A673 (cell line): ENCODE measurements at regions not wholly inside any gene's neighbourhood (a gene's known extent, or its start where the extent isn't known, plus 50 kb on each side); places are given as distances from the start of the nearest gene placed in this dataset.

Experiments used
- BruUV-seq: library from RNA; stranded (reverse); fragments of 400-500 nt; replicated peaks from 2 replicates; lab custom pipeline; 2021; lab: Mats Ljungman, UMichigan
- CTCF ChIA-PET: fragments of 300-600 bp; sonication (Branson Sonifier 250); formaldehyde crosslinking; loops from one replicate; lab custom pipeline; 2022; ENCODE audit warnings: antibody characterized with exemption; lab: Charles Lee
- POLR2A ChIA-PET: fragments of 300-600 bp; sonication (Branson Sonifier 250); formaldehyde crosslinking; loops from one replicate; lab custom pipeline; 2022; ENCODE audit warnings: antibody characterized with exemption; ENCODE audit not compliant: low non-redundant PET; lab: Charles Lee
- DNase-seq: peaks from one replicate; pipeline ENCODE4 v3.0.0-alpha.2; 2015; ENCODE audit warnings: low spot score
- H3K27ac ChIP-seq: fragments of 200-600 bp; sonication (generic); 2 replicates; pipeline ENCODE4 v1.5.1; 2016; ENCODE audit warnings: mixed run types, low read depth, mild to moderate bottlenecking, mixed read lengths, antibody characterized with exemption, low read length; ENCODE audit not compliant: poor library complexity, severe bottlenecking
- H3K27me3 ChIP-seq: fragments of 200-600 bp; sonication (generic); replicated peaks from 2 replicates; pipeline ENCODE4 v1.6.1; 2017; ENCODE audit warnings: mixed run types, low read depth, mild to moderate bottlenecking, mixed read lengths, antibody characterized with exemption, low read length; ENCODE audit not compliant: insufficient read depth, poor library complexity
- H3K36me3 ChIP-seq: fragments of 200-600 bp; sonication (generic); 2 replicates; pipeline ENCODE4 v1.6.1; 2016; ENCODE audit warnings: mixed run types, mild to moderate bottlenecking, mixed read lengths, antibody characterized with exemption, low read length; ENCODE audit not compliant: insufficient read depth, poor library complexity, severe bottlenecking
- H3K4me1 ChIP-seq: fragments of 200-600 bp; sonication (generic); 2 replicates; pipeline ENCODE4 v1.6.1; 2017; ENCODE audit warnings: mixed run types, mild to moderate bottlenecking, mixed read lengths, antibody characterized with exemption, low read length; ENCODE audit not compliant: insufficient read depth, poor library complexity, severe bottlenecking
- H3K4me3 ChIP-seq: fragments of 200-600 bp; sonication (generic); 2 replicates; pipeline ENCODE4 v1.5.1; 2016; ENCODE audit warnings: low read depth, mixed run types, mild to moderate bottlenecking, mixed read lengths, low read length; ENCODE audit not compliant: poor library complexity, severe bottlenecking
- H3K9me3 ChIP-seq: fragments of 200-600 bp; sonication (generic); 2 replicates; pipeline ENCODE4 v1.6.1; 2016; ENCODE audit warnings: mixed run types, low read depth, mild to moderate bottlenecking, mixed read lengths, antibody characterized with exemption, low read length; ENCODE audit not compliant: poor library complexity, severe bottlenecking
- EZH2 ChIP-seq: fragments of 200-600 bp; sonication (generic); IDR thresholded peaks from 2 replicates; pipeline ENCODE4 v1.6.1; 2017; ENCODE audit warnings: borderline replicate concordance, low read depth, mild to moderate bottlenecking, mixed read lengths, antibody characterized with exemption, low read length; ENCODE audit not compliant: poor library complexity, severe bottlenecking
- intact Hi-C: fragments of 100-400 bp; cut with micrococcal nuclease; formaldehyde crosslinking; loops from one replicate; pipeline ENCODE4 v1.10.0; 2022; ENCODE audit not compliant: unreplicated experiment
- TF ChIP-seq, protein P1 (sequence below): fragments of 300-800, 200-600 bp; sonication (generic); conservative IDR thresholded peaks from 2 replicates; pipeline ENCODE4 v1.5.1; 2017; ENCODE audit warnings: low read depth, mild to moderate bottlenecking, antibody characterized with exemption, low read length, moderate library complexity, mixed read lengths

DNA sequence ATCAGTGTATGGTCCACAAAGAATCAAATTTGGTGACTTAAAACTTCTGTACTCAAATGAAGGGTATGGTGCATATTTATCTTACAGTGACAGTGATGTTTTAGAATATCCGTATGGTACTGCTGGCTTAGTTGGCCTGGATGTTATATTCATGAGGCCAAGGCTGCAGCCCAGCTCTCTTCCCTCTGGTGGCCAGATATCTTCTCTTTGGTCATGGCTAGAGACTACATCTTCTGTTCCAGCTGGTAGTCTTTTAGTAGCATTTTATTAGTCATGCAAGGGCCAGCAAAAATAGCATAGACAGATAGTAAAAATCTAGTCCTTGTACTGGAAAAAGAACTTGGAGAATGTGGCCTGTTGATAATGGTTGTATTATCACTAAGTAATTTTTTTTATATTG is 124.0 kb upstream of the ROPN1 start:
- no peaks in the 10 kb centered on the region for H3K27me3 ChIP-seq
- no peak overlapping the region for H3K27ac ChIP-seq
- CTCF ChIA-PET = no interaction called here
- no peaks in the 10 kb centered on the region for H3K9me3 ChIP-seq
- DNase-seq = no peak
- BruUV-seq = no TSS peak
- POLR2A ChIA-PET = no interaction called here
- H3K4me1 ChIP-seq = peaks cover 5% of the 10 kb centered on the region
- no peak for TF ChIP-seq EZH2
- TF ChIP-seq, protein P1, sequence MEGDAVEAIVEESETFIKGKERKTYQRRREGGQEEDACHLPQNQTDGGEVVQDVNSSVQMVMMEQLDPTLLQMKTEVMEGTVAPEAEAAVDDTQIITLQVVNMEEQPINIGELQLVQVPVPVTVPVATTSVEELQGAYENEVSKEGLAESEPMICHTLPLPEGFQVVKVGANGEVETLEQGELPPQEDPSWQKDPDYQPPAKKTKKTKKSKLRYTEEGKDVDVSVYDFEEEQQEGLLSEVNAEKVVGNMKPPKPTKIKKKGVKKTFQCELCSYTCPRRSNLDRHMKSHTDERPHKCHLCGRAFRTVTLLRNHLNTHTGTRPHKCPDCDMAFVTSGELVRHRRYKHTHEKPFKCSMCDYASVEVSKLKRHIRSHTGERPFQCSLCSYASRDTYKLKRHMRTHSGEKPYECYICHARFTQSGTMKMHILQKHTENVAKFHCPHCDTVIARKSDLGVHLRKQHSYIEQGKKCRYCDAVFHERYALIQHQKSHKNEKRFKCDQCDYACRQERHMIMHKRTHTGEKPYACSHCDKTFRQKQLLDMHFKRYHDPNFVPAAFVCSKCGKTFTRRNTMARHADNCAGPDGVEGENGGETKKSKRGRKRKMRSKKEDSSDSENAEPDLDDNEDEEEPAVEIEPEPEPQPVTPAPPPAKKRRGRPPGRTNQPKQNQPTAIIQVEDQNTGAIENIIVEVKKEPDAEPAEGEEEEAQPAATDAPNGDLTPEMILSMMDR = no peak
- no peak overlapping the region for H3K4me3 ChIP-seq
- intact Hi-C loops = no loop called here
- H3K36me3 ChIP-seq = no peaks in the 10 kb centered on the region

DNA sequence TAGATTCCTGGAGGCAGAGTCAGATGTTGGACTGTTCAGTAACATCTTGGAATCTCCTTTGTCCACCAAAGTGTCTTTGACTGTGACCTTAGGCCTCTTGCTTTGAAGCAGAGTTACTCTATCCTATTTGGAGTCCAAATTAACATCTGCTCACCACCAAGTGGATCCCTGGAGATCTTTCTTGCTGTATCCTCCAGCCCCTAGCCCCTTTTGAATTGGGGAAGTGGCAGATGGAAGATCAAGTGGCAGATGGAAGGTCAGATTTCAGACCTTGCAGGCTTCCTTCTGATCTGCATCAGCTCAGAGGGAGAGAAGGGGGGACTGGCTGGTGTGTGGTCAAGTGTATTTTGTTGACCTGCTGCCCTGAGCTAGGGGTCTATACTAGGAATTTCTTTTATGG is 125.0 kb upstream of the ROPN1 start:
- POLR2A ChIA-PET = no interaction called here
- Histone ChIP-seq H3K27me3 (no peaks in the 10 kb centered on the region), H3K9me3 (no peaks in the 10 kb centered on the region), H3K27ac (no peak overlapping the region), H3K4me1 (peaks cover 5% of the 10 kb centered on the region), H3K36me3 (no peaks in the 10 kb centered on the region), H3K4me3 (no peak overlapping the region)
- TF ChIP-seq, protein P1 = no peak
- TF ChIP-seq EZH2 = no peak
- CTCF ChIA-PET = no interaction called here
- no TSS peak for BruUV-seq
- intact Hi-C loops = no loop called here
- no peak for DNase-seq

DNA sequence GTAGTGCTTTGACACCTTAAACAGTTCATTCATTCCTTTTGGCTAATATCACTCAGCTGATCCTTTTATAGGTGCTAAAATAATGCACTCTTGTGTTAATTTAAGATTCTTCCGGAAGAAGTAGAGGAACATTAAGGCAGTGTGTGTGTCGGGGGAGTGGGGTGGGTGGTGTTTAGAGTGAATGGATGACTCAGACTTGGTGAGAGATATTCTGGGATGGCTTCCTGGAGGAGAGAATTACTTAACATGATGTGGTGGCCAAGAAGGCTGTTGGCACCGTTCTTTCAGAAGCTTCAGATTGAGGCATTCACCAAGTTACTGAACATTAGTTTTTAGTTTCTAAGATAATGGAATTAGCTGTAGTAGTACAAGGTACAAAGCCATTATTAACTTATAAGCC is 125.6 kb upstream of the ROPN1 start:
- ChIA-PET POLR2A (no interaction called here), CTCF (no interaction called here)
- TF ChIP-seq, protein P1 = no peak
- TF ChIP-seq EZH2 = no peak
- Histone ChIP-seq H3K4me1 (peaks cover 5% of the 10 kb centered on the region), H3K27ac (no peak overlapping the region), H3K9me3 (no peaks in the 10 kb centered on the region), H3K36me3 (no peaks in the 10 kb centered on the region), H3K4me3 (no peak overlapping the region), H3K27me3 (no peaks in the 10 kb centered on the region)
- DNase-seq = peak; percentile 42
- BruUV-seq = no TSS peak
- intact Hi-C loops = no loop called here
